AG10803 (cell line): ENCODE measurements at regions not wholly inside any gene's neighbourhood (a gene's known extent, or its start where the extent isn't known, plus 50 kb on each side); places are given as distances from the start of the nearest gene placed in this dataset.

Source experiments
- DNase-seq: peaks from one replicate; pipeline ENCODE4 v3.0.0; 2010; ENCODE audit warnings: low read depth
- H3K4me3 ChIP-seq: 2 replicates; pipeline ENCODE4 v1.5.1; 2011; ENCODE audit warnings: mild to moderate bottlenecking, low read length, control low read depth
- TF ChIP-seq, protein P1 (sequence below): conservative IDR thresholded peaks from 2 replicates; pipeline ENCODE4 v1.5.1; 2011; ENCODE audit warnings: mild to moderate bottlenecking, low read length, control low read depth, inconsistent platforms

DNA sequence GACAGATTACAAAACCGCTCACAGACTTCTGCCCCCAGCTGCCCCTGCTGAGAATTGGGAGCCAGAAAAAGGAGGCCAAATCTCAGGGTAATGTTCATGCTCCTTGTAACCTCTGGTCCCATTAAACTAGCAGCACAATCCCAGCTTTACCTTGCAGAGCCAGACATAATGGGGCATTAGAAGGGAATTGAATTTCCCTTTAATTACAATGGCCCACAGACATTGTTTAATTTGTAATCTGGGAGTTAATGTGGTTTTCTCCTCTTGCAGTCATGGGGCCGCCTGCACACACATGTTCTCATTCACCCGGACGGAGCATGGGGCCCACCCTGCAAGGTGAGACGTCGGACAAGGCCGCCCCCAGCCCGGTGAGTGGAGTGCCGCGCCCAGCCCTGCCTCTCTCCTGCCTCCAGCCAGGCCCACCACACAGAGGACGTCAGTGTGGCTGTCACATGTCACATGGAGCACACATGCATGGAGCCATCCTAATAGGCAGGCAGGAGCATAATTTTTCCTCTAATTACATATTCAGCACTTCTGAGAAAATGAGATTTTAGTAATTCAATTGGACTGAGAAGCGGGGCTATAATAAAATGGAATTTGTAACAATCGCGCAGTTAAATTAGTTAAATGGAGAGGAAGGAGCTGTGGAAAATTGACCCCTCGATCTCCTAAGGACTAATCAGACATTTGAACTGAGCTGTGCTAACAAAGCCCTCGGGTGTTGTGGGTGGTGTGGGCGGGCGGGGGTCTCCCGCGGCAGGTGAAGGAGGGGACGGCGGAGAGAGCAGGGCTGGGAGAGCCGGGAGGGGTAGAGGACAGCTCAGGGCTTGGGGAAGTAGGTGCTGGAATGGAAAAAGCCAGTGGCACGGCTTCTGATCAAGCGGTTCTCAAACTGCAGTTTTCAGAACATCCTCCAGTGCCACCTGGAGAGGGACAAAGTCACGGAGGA lies 87.7 kb downstream of the ENGASE start:
- no peak for DNase-seq
- H3K4me3 ChIP-seq, result no peak overlapping the region
- TF ChIP-seq, protein P1, sequence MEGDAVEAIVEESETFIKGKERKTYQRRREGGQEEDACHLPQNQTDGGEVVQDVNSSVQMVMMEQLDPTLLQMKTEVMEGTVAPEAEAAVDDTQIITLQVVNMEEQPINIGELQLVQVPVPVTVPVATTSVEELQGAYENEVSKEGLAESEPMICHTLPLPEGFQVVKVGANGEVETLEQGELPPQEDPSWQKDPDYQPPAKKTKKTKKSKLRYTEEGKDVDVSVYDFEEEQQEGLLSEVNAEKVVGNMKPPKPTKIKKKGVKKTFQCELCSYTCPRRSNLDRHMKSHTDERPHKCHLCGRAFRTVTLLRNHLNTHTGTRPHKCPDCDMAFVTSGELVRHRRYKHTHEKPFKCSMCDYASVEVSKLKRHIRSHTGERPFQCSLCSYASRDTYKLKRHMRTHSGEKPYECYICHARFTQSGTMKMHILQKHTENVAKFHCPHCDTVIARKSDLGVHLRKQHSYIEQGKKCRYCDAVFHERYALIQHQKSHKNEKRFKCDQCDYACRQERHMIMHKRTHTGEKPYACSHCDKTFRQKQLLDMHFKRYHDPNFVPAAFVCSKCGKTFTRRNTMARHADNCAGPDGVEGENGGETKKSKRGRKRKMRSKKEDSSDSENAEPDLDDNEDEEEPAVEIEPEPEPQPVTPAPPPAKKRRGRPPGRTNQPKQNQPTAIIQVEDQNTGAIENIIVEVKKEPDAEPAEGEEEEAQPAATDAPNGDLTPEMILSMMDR, result no peak

DNA sequence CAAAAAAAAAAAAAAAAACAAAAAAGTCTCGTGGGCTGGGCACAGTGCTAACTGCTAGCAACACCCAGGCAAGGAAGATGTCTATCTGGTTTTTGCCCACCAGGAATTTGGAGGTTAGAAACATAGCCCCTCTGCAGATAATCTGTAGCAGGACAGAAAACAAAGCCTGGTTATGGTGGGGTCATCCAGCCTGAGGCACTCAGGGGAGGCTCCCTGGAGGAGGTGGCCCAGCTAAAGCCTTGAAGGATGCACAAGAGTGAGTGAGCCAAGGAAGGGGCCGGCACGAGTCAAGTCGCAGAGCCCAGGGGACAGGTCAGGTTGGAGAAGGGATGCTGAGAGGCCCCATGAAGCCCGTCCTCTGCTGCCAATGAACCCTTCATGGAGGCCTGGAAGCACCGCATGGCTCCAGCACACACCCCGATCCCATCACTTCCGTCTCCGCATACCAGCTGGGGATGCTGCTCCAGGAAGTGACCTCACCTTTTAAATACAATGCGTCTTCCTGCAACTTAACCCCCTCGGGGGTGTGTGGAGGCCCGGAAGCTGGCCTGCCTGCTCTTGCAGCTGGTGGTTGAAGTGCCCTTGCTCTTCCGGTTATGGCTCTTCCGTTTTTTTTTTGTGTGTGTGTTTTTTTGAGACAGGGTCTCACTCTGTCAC lies 86.5 kb downstream of the ENGASE start:
- no peak for DNase-seq
- H3K4me3 ChIP-seq, result no peak overlapping the region

DNA sequence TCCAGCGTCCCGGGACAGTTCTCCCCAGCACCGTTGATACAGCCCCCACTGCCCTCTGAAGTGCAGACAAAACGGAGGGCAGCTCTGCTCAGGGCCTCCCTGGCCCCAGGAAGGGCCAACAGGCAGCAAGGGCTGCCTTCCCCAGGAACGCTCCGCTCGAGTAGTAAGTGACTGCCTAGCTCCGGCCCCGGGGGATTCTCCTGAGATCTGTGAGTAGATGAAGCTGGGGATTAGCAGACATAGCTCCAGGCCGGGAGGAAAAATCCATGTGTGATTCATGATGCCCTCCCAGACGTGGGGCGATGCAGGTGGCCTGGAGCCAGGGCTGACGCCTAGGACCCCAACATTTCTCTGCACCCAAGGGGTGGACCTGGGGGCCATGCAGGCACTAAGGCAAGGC lies 85.3 kb downstream of the ENGASE start:
- H3K4me3 ChIP-seq, result no peak overlapping the region
- TF ChIP-seq, protein P1, result no peak
- DNase-seq, result no peak

More for the DNA sequence above, 86.5 kb downstream of the ENGASE start:
- TF ChIP-seq, protein P1, result no peak

DNA sequence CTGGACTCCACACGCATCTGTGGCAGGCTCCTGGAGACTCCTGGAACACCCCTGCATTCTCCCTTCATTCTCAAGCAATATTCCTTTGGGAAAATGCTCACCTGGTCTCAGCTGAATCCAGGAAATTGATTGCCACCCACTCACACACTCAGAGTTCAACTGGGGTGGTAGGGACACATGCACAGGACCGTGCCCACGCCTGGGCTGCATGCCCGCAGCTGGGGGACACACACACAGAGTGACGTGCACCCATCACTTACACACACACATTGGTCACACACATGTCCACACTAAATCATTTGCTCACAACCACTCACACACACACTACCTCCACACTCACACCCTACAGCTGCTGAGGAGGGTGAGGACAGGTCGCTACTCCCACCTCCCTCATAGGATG lies 84.8 kb downstream of the ENGASE start:
- no peak overlapping the region for H3K4me3 ChIP-seq
- DNase-seq, result no peak
- TF ChIP-seq, protein P1, result no peak

DNA sequence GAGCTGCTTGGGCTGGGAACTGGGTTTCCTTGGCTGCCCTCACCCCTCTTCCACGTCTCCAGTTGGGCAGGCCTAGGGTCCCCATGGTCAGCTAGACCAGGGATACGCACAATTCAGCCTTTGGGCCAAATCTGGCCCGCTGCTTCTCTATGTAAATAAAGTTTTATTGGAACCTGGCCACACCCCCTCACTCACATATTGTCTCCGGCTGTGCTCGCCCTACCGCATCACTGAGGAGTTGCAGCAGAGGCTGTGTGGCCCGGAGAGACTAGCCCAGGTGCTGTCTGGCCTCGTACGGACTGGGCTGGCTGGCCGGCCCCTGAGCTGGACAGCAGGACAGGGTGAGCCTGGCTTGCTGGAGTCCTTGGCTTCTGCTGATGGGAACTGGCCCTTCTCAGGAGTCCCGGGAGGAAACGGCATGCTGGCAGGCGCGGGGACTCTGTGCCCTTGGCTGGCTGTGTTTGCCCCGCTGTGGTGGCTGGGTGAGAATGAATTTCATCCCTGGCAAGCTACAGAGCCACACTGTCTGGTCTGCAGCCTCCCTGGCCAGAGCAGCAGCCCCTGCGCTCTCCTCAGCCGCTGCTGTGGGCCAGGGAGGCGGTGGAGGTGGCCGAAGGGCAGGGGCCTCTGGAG lies 82.0 kb downstream of the ENGASE start:
- no peak overlapping the region for H3K4me3 ChIP-seq
- TF ChIP-seq, protein P1, result no peak
- DNase-seq, result no peak

DNA sequence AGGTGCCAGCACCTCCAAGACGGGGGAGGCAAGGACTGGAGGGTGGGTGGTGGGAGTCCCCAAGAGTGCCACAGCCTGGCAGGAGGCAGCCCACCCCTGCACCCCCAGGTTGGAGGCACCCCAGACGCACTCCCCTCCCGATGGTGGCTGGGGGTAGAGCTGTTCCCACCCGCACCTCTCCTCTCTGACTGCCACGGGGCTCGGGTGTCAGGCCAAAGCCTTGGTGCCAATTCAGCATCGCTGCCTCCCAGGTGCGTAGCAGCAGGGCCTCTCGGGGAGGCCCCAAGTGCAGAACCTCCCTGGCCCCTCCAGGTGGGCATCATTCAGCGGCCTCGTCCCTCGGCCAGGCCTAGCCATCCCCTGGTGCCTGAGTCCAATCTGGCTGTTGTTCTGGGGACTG lies 81.1 kb downstream of the ENGASE start:
- no peak for DNase-seq
- TF ChIP-seq, protein P1, result no peak
- H3K4me3 ChIP-seq, result no peak overlapping the region
